ENCODE measurements at regions not wholly inside any gene's neighbourhood (a gene's known extent, or its start where the extent isn't known, plus 50 kb on each side); places are given as distances from the start of the nearest gene placed in this dataset.

GRCh38 chr3:31343075-31343474, 189.7 kb upstream of the STT3B start:
- Histone ChIP-seq H3K4me3 (ENCODE audit: control insufficient read depth in 2 of 3, extremely low read depth in 1 of 3, insufficient read depth in 2 of 3, low read depth in 1 of 3, low read length in 3 of 3) (no peak overlapping the region), H3K36me3 (ENCODE audit: control insufficient read depth in 2 of 2, extremely low read depth in 1 of 2, insufficient read depth in 2 of 2, low read length in 2 of 2) (no peaks in the 10 kb centered on the region), H3K27me3 (ENCODE audit: control insufficient read depth, extremely low read depth, insufficient read depth, low read length) (no peaks in the 10 kb centered on the region), H3K9ac (ENCODE audit: control insufficient read depth, extremely low read depth, insufficient read depth, low read length) (no peak overlapping the region), H4K20me1 (ENCODE audit: control insufficient read depth, extremely low read depth, insufficient read depth, low read length) (no peaks in the 10 kb centered on the region), H3K4me2 (ENCODE audit: control insufficient read depth, extremely low read depth, insufficient read depth, low read depth, low read length) (no peak overlapping the region), H3K79me2 (ENCODE audit: control insufficient read depth, insufficient read depth, low read length) (no peaks in the 10 kb centered on the region), H2AFZ (ENCODE audit: control insufficient read depth, low read length) (no peak overlapping the region), H3K4me1 (ENCODE audit: control insufficient read depth, extremely low read depth, insufficient read depth, low read length) (no peaks in the 10 kb centered on the region), H3K27ac (ENCODE audit: control insufficient read depth, insufficient read depth, low read length) (no peak overlapping the region), H3K9me3 (ENCODE audit: control insufficient read depth, low read depth, low read length) (no peaks in the 10 kb centered on the region), H3K9me1 (ENCODE audit: control insufficient read depth, extremely low read depth, insufficient read depth, low read length) (no peaks in the 10 kb centered on the region)
- DNase-seq (ENCODE audit: low read depth, low spot score) (no peak), FAIRE-seq (no peak)
- no peak for TF ChIP-seq EZH2 (IDR thresholded peaks at IDR 0.05; ENCODE audit: low read length)
- TF ChIP-seq, protein P1, sequence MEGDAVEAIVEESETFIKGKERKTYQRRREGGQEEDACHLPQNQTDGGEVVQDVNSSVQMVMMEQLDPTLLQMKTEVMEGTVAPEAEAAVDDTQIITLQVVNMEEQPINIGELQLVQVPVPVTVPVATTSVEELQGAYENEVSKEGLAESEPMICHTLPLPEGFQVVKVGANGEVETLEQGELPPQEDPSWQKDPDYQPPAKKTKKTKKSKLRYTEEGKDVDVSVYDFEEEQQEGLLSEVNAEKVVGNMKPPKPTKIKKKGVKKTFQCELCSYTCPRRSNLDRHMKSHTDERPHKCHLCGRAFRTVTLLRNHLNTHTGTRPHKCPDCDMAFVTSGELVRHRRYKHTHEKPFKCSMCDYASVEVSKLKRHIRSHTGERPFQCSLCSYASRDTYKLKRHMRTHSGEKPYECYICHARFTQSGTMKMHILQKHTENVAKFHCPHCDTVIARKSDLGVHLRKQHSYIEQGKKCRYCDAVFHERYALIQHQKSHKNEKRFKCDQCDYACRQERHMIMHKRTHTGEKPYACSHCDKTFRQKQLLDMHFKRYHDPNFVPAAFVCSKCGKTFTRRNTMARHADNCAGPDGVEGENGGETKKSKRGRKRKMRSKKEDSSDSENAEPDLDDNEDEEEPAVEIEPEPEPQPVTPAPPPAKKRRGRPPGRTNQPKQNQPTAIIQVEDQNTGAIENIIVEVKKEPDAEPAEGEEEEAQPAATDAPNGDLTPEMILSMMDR (optimal IDR thresholded peaks at IDR 0.05 in 1 of 3, IDR thresholded peaks at IDR 0.05 in 1 of 3, conservative IDR thresholded peaks at IDR 0.05 in 1 of 3; ENCODE audit: extremely low read depth in 1 of 3, insufficient read depth in 2 of 3, low read length in 3 of 3) = no peak
- dilution Hi-C loops (cut with MboI; ENCODE audit: extremely low pct_ligation_motif_present, low sequenced_read_pairs) = no loop called here

DNA sequence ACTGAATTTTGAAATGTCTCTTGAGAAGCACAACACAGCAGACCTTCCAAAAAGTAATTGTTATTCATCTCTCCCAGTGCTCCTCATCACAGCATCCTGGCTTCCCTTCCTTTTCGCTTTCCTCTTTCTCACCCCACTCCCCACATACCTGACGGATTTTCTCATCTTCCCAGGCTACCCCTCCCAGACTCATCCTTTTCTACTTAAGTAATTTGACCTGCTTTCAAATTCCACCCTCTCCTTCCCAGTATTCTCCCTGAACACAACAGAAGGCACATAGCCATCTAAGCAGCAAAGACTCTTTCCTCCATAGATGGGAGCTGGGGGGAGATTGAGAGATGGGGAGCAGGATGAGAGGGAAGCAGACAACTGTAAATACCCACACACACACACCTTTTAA, 187.1 kb upstream of the STT3B start:
- Histone ChIP-seq H3K9me3 (ENCODE audit: control insufficient read depth, low read depth, low read length) (no peaks in the 10 kb centered on the region), H4K20me1 (ENCODE audit: control insufficient read depth, extremely low read depth, insufficient read depth, low read length) (no peaks in the 10 kb centered on the region), H3K9me1 (ENCODE audit: control insufficient read depth, extremely low read depth, insufficient read depth, low read length) (no peaks in the 10 kb centered on the region), H3K4me1 (ENCODE audit: control insufficient read depth, extremely low read depth, insufficient read depth, low read length) (no peaks in the 10 kb centered on the region), H3K4me3 (ENCODE audit: control insufficient read depth in 2 of 3, extremely low read depth in 1 of 3, insufficient read depth in 2 of 3, low read depth in 1 of 3, low read length in 3 of 3) (no peak overlapping the region), H3K79me2 (ENCODE audit: control insufficient read depth, insufficient read depth, low read length) (no peaks in the 10 kb centered on the region), H3K27me3 (ENCODE audit: control insufficient read depth, extremely low read depth, insufficient read depth, low read length) (no peaks in the 10 kb centered on the region), H3K9ac (ENCODE audit: control insufficient read depth, extremely low read depth, insufficient read depth, low read length) (no peak overlapping the region), H3K36me3 (ENCODE audit: control insufficient read depth in 2 of 2, extremely low read depth in 1 of 2, insufficient read depth in 2 of 2, low read length in 2 of 2) (no peaks in the 10 kb centered on the region), H3K27ac (ENCODE audit: control insufficient read depth, insufficient read depth, low read length) (no peak overlapping the region), H3K4me2 (ENCODE audit: control insufficient read depth, extremely low read depth, insufficient read depth, low read depth, low read length) (no peak overlapping the region), H2AFZ (ENCODE audit: control insufficient read depth, low read length) (no peak overlapping the region)
- no peak for TF ChIP-seq EZH2 (IDR thresholded peaks at IDR 0.05; ENCODE audit: low read length)
- TF ChIP-seq, protein P1 (optimal IDR thresholded peaks at IDR 0.05 in 1 of 3, IDR thresholded peaks at IDR 0.05 in 1 of 3, conservative IDR thresholded peaks at IDR 0.05 in 1 of 3; ENCODE audit: extremely low read depth in 1 of 3, insufficient read depth in 2 of 3, low read length in 3 of 3) = no peak
- FAIRE-seq (no peak), DNase-seq (ENCODE audit: low read depth, low spot score) (no peak)
- dilution Hi-C loops (cut with MboI; ENCODE audit: extremely low pct_ligation_motif_present, low sequenced_read_pairs) = no loop called here

All from keratinocyte (primary cell).